Bronchial epithelial cell (primary cell): ENCODE measurements at regions not wholly inside any gene's neighbourhood (a gene's known extent, or its start where the extent isn't known, plus 50 kb on each side); places are given as distances from the start of the nearest gene placed in this dataset.

ENCODE experiments used
- DNase-seq: peaks from one replicate; pipeline ENCODE4 v3.0.0-alpha.2; 2010; ENCODE audit warnings: low read depth
- FAIRE-seq: peaks from 2 replicates; lab custom pipeline; 2011; peaks lifted over from hg19 to GRCh38; lab: Jason Lieb, UNC
- H3K27me3 ChIP-seq: 2 replicates; pipeline ENCODE4 v1.5.1; 2011; ENCODE audit warnings: low read length; ENCODE audit not compliant: control insufficient read depth, insufficient read depth
- H3K36me3 ChIP-seq: 2 replicates; pipeline ENCODE4 v1.5.1; 2011; ENCODE audit warnings: low read length; ENCODE audit not compliant: control insufficient read depth, insufficient read depth
- H3K4me3 ChIP-seq: 2 replicates; pipeline ENCODE4 v1.5.1; 2011; ENCODE audit warnings: mild to moderate bottlenecking, low read depth, low read length, control low read depth
- CTCF ChIP-seq: IDR thresholded peaks from 2 replicates; pipeline ENCODE4 v1.5.1; 2011; ENCODE audit warnings: mild to moderate bottlenecking, moderate library complexity, low read length, control low read depth, inconsistent platforms; ENCODE audit not compliant: insufficient read depth, severe bottlenecking

GRCh38 chr2:40528564-40528963 is 76.7 kb upstream of the SLC8A1 start:
- no peak overlapping the region for H3K4me3 ChIP-seq
- DNase-seq = no peak
- no peaks in the 10 kb centered on the region for H3K36me3 ChIP-seq
- TF ChIP-seq CTCF = no peak
- H3K27me3 ChIP-seq = no peaks in the 10 kb centered on the region
- FAIRE-seq = no peak

- no peak for DNase-seq
- no peaks in the 10 kb centered on the region for H3K27me3 ChIP-seq
- FAIRE-seq = no peak
- TF ChIP-seq CTCF = no peak
- no peaks in the 10 kb centered on the region for H3K36me3 ChIP-seq
- H3K4me3 ChIP-seq = no peak overlapping the region
Observed at GRCh38 chr2:40531359-40531758, 79.5 kb upstream of the SLC8A1 start.

GRCh38 chr2:40534528-40534927 is 82.6 kb upstream of the SLC8A1 start:
- H3K36me3 ChIP-seq = no peaks in the 10 kb centered on the region
- no peak for FAIRE-seq
- H3K4me3 ChIP-seq = no peak overlapping the region
- DNase-seq = no peak
- no peak for TF ChIP-seq CTCF
- H3K27me3 ChIP-seq = no peaks in the 10 kb centered on the region

GRCh38 chr2:40535972-40536371 is 84.1 kb upstream of the SLC8A1 start:
- H3K4me3 ChIP-seq = no peak overlapping the region
- TF ChIP-seq CTCF = no peak
- no peak for FAIRE-seq
- no peaks in the 10 kb centered on the region for H3K27me3 ChIP-seq
- no peak for DNase-seq
- no peaks in the 10 kb centered on the region for H3K36me3 ChIP-seq

GRCh38 chr2:40540026-40540425 is 88.1 kb upstream of the SLC8A1 start:
- DNase-seq = no peak
- FAIRE-seq = no peak

More at GRCh38 chr2:40540026-40540425, 88.1 kb upstream of the SLC8A1 start:
- no peak for TF ChIP-seq CTCF
- Histone ChIP-seq H3K36me3 (no peaks in the 10 kb centered on the region), H3K4me3 (no peak overlapping the region), H3K27me3 (no peaks in the 10 kb centered on the region)
